IPS DF 4.7 (cell line): ENCODE measurements at regions not wholly inside any gene's neighbourhood (a gene's known extent, or its start where the extent isn't known, plus 50 kb on each side); places are given as distances from the start of the nearest gene placed in this dataset.

ENCODE experiments used
- DNase-seq: peaks from one replicate; pipeline ENCODE4 v3.0.0-alpha.2; 2013; ENCODE audit warnings: low spot score; ENCODE audit errors: extremely low read depth

DNA sequence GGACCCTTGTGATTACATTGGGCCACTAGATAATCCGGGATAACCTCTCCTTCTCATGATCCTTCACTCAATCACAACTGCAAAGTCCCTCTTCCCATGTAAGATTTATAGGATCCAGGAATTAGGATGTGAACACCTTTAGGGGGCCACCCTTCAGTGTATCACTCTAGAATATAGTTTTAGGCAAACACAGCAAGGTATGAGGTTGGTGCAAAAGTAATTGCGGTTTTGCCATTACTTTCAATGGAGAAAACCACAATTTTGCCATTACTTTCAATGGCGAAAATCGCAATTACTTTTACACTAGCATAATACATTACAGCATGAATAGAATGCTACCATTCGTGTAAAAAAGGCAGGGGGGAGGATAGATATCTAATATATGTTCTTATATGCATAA, 104.0 kb downstream of the BAMBI start:
- no peak for DNase-seq

DNA sequence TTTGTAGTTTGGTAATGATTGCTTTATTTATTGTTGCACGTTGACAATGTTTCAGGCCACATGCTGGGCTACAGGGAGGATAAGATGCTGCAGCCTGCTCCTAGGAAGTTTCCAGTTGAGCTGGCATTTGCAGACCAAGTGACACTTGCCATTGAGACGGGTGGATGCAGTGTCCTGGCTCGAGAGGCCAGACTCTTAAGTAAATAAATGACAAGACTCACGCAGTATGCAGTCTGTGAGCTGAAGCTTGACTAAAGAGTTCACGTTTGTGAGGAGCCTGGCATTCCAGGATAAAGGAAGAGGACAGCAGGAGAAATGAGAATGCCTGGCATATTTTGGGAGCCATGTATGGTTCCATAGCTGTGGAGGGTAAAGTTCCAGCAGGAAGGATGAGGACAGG, 105.8 kb downstream of the BAMBI start:
- no peak for DNase-seq

DNA sequence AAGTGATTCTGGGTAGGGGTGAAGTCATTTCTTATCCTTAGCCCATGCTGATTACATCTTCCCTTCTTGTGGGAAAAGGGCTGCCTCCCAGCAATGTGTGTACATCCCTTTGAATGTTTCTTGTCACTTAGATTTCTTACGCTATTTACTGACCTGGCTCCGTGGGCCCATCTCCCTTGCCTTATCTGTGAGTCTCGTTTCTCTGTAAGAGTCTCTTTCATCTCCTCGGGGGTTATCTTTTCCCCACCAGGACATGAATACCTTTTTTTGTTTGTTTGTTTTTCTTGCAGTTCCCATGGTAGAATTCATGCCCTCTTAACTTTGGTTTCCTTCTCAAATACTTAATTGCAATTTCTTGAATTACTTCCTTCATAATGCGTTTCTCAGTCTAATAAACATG, 107.7 kb downstream of the BAMBI start:
- no peak for DNase-seq

DNA sequence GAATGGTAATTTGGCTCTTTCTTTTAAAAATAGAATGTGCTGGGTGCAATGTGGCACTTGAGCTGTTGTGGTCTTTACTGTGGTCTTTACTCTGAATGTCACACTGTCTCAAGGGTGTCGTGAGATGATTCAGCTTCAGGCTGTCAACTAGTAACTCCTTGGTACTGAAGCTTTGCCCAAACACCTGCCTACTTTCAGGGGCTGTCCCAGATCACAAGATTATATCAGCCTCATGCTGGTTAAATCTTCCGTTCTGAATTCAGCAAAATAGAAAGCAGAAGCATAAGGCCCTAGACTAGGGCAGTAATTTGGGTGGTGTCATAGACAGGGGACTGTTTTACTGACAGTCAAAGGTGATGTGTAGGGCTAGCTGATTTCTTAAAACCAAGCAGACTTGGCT, 110.9 kb downstream of the BAMBI start:
- DNase-seq: no peak

DNA sequence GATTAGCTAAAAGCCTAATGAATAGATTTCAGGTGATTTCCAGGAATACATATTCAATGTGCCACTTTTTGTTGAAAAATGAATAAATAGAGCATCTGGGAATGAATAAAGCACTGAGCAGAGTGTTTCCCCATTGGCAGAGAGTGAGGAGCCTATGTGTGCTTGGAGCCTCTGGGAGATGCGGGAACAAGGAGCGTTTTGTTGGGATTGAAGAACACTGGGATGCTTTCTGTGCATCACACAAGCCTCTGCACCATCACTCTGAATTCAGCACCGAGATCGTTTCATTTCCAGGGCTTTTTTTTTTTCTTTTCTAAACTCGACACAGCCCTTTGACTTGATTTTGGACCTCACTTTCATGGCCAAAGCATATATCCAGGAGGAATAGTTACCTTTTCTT, 111.4 kb downstream of the BAMBI start:
- no peak for DNase-seq

DNA sequence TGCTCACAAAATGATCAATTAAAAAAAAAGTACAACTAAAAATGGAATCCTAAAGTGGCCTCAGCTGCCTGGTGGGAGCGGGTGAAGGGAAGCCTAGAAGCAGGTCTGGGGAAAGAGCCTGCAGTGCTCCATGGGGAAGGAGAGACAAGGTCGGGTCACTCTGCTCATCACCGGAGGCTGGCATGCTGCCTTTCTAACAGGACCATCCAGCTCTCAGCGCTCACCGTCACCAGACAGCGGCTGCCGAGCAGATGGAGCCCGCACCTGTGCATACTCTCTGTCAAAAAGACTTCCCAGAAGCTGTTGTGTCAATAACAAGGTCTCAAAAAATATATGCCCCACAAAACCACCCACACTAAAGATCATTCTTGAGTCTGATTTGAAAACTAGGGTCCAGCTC, 112.8 kb downstream of the BAMBI start:
- DNase-seq: no peak

DNA sequence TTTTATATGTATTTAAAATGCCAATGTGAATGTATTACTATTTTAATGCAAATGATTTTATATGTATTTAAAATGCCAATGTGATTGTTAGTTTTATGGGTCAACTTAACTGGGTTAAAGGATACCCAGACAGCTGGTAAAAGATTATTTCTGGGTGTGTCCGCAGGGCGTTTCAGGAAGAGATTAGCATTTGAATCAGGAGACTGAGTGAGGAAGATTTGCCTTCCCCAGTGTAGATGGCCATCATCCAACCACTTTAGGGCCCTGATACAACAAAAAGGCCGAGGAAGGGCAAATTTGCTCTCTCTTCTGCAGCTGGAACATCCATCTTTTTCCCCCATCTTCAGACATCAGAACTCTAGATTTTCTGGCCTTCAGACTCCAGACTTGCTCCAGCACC, 116.2 kb downstream of the BAMBI start:
- no peak for DNase-seq

DNA sequence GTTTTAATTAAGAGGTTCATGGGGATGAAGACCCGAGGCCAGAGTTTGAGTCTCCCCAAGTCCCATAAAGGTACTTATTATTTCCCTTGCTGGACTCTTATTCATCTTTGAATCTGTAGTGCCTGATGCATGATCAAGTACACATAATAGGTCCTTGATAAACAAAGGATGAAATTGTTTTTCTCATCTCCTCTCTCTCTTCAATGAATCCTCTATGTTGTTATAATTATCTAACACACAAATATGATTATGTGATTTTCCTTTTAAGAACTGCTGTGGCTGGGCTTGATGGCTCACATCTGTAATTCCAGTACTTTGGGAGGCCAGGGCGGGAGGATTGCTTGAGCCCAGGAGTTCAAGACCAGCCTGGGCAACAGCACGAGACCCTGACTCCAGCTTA, 117.7 kb downstream of the BAMBI start:
- no peak for DNase-seq

DNA sequence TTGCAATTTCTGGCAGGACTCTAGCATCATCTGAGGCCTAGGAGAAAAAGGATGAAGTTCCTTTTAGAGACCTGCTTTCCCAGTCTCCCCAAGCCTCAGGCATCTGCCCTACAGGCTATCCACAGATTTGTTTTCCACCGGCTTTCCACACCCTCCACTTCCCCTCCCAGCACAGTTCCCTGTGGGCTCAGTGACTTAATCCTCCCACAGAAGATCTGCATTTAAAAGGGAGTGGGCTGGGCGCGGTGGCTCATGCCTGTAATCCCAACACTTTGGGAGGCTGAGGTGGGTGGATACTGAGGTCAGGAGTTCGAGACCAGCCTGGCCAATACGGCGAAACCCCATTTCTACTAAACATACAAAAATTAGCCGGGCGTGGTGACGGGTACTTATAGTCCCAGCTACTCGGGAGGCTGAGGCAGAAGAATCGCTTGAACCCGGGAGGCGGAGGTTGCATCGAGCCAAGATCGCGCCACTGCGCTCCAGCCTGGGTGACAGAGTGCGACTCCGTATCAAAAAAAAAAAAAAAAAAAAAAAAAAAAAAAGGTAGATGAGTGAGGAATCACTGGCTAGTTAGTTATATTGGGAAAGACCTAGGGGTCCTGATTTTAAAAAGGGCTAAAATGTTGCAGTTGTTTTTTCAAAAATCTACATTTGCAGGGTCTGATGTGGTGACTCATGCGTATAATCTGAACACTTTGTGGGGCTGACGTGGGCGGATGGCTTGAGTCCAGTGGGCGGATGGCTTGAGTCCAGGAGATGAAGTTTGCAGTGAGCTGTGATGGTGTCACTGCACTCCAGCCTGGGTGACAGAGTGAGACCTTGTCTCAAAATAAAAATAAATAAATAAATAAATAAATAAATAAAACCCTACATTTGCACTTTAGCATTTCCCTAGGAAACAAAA, 119.5 kb downstream of the BAMBI start:
- no peak for DNase-seq

DNA sequence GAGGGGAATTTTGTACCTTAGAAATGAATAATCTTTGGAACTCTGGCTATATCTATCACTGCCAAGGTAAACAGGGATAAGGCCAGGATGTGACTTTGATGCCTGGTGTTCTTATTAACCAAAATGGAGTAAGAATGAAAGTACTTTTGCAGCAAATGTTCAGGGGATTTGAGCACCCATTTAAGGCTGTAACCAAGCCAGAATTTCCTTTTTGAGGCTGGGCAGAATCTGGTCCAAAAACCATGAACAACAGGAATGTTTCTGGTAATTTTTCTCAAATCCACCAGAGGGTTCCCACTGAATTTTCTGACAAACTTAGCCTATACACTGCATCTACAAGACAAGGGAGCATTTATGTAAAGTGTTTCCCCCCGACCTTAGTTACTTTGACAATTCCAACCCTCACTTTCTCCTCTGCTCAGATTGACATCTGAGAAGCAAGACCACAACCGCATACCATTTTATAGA, 120.6 kb downstream of the BAMBI start:
- DNase-seq: no peak

DNA sequence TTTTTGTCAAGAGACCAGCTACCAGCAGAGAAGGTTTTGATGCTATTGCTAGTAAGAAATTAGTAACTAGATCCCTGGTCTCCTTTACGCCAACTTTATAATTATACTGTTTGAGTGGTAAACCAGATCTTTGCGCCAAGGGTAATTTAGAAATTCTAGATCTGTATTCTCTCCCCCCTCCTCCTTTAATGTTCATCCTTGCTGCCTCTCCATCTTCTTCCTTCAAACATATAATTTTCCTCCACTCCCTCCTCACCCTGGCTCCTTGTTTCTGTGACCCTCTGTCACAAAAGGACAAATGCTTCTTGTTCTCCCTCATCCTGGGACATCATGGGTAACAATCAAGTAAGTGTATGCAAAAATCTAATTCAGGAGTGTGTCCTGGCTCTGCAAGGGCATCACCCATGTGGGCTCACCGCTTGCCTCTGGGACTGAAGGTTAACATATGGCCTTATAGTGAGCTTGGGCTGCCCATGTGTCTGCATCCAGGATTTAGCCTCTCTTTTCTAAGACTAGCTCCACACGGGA, 121.2 kb downstream of the BAMBI start:
- no peak for DNase-seq

DNA sequence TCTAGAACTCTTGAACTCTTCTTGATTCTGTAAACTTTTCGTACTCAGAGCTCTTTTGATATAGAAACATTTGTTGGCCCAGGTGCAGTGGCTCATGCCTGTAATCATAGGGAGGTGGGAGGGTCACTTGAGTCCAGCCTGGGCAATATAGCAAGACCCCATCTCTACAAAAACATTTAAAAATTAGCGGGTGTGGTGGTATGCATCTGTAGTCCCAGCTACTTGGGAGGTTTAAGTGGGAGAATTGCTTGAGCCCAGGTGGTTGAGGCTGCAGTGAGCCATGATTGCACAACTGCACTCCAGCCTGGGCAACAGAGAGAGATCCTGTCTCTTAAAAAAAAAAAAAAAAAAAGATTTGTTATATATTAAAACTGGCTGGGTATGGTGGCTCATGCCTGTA, 121.6 kb downstream of the BAMBI start:
- no peak for DNase-seq

DNA sequence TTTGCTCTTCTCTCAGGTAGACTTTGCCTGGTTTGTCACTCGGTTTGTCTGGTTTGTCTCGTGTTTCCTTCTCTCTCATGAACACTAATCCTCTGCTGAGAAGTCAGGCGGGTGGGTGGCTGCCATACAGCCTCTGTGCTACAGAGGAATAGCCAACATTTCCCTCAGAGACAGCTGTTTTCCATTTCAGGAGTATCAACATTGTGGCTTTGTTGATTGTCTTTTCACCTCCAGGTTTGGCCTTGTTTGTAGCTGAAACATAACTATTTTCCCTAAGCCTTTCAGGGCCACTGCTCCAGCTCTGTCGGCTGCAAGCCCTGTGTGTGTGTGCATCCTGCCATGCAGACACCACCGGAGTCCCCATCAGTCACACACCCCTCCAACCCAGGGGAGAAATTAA, 122.8 kb downstream of the BAMBI start:
- no peak for DNase-seq

DNA sequence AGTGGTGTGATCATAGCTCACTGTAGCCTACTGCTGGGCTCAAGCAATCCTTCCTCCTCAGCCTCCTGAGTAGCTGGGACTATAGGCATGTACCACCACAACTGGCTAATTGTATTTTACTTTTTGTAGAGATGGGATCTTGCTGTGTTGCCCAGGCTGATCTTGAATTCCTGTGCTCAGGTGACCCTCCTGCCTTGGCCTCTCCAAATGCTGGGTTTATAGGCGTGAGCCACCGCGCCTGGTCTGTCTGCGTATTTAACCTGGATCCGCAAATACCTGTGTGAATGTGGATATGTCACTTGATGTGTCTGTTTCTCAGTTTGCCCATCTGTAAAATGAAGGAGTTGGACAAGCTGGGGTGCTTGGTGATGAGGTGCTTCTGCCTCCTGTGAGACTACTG, 123.9 kb downstream of the BAMBI start:
- DNase-seq: no peak

DNA sequence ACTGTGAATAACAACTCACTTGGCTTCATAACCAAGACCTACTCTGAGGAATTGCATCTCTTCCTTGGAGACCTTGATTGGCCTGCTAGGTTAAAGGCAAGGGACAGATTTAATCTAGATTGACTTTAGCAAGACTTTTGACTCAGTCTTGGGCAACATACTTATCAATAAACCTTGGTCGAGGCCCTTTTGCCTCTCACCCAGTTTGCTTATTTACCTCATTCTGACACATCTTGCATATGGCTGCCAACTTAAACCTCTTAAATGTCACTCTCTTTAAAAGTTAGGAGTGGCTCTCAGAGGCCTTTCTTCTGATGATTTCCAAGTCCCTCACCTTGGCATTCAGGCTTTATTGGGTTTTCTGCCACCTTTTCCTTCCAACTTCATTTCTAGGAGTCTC, 124.5 kb downstream of the BAMBI start:
- no peak for DNase-seq

DNA sequence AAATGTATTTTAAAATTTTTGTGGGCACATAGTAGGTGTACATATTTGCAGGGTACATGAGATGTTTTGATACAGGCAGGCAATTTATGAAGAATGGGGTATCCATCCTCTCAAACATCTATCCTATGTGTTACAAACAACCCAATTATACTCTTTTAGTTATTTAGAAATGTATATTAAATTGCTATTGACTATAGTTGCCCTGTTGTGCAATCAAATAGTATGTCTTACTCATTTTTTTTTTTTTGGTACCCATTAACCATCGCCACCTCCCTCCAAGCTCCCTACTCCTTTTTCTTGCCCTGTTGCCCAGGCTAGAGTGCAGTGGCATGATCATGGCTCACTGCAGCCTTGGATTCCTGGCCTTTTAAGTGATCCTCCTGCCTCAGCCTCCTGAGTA, 128.1 kb downstream of the BAMBI start:
- DNase-seq: no peak

DNA sequence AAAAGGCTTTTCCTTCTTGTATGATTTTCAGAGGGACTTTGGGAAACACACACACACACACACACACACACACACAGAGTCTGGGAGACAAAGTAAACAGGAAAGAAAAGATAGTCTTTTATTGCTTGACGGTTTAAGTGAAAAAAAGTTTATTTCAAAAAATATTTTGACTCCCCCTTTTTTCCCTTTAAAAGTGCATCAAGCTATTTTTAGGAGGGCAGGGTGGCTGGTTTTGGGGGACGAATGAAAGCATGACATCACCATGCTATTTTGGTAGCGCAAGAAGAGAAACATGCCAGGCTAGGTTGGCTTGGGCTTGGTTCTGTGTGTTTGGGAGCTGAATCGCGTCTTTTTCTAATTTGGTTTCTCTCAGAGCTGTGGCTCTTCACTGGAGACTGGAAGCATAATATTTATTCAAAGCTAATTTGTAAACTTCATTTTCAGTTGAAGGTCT, 129.2 kb downstream of the BAMBI start:
- no peak for DNase-seq

DNA sequence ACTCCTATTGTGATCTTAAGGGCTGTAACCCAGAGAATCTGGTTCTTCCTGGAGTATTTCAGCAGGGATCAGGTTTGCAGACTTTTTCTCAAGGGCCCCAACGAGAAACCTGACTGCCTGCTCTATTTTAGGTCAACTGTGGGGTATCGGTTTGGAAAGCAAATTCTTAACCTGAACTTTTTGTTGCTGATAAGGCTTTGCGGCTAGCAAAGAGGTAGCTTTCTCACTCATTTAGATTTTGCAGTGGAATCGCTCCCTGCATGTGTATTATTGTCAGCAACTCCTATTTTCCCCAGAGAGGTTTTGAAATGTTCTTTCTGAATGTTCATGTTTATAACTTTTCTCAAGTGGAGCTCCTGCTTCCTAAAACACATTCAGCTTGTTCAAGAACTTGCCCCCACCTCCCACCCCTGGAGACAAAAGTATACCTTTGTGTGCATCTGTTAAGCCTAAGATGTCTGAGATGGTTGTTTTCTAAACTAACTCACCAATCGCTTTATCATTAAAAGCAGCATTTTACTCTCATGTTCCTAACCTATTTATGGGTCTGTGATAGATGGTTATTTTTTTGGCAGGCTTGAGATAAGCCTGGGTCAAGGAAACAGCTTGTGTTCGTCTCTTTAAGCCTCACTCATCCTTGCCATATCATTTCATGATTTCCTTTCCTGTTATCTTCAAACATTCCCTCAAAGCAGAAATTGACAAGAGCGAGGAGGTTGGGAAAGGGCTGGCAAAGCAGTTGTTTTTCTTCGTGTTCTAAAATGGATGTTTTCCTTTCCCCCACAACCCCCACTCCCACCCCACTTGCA, 129.8 kb downstream of the BAMBI start:
- no peak for DNase-seq

DNA sequence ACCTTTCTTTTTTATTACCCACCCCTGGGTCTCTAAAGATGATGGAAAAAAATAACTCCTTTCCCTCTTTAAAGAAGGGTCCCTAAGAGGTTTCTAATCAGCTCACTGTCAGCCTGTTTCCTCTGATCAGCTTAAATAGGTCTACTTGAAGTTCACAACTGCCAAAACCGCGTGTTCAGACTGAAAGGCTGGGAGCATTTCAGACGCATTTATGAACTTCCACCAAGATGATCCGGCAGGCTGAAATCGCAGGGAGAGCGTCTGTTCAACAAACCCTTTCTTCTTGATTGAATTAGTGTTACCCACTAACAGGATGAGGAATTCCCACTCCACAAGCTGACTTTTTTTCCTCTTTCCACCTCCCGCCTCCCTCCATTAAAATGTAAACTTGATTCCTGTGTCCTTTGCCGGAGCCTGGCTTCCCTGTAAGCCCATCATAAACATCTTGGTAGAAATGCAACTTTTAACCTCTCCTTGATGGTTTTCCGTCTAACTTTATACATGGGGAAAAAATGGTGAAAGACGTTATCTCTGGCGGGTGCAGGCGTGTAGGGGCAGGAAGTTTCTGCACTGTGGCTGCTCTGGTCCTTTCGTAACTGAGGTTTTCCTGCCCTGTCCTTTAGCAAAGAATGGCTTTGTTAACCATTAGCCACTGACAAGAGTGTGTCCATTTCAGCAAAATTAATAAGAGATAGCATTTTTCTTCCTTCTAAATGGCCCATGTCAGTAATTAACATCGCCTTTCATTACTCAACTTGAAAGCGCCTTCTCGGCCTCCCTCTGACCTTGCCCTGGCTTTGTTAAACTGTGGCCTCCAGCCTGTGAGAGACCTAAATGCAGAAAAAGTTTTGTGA, 130.7 kb downstream of the BAMBI start:
- DNase-seq: no peak

DNA sequence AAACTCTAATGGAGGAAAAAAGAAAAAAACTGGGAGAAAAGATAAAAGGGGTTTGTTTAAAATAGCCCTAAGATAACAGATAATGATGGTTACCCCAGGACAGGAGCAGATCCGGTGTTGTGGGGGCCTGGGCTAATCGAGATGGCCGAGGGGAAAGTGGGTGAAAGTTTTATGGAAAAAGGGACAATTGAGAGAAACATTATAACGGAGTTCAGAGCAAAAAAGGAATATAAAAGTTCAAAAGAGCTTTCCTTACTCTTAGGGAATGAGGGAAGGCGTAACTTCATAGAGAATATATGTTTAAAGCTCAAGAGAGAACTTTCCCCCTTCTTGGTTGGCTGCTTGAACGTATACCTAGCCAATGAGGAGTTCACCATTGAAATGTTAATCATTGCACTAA, 131.4 kb downstream of the BAMBI start:
- no peak for DNase-seq
